8988T (cell line): ENCODE measurements at regions not wholly inside any gene's neighbourhood (a gene's known extent, or its start where the extent isn't known, plus 50 kb on each side); places are given as distances from the start of the nearest gene placed in this dataset.

Experiments
- DNase-seq: peaks from one replicate; pipeline ENCODE4 v3.0.0; 2011

GRCh38 chr10:77710081-77710551 is 72.5 kb upstream of the KCNMA1 start:
- DNase-seq = no peak

- no peak for DNase-seq
Observed at GRCh38 chr10:77707570-77707969, 70.0 kb upstream of the KCNMA1 start.

- DNase-seq = no peak
Observed at GRCh38 chr10:77702166-77702565, 64.6 kb upstream of the KCNMA1 start.

GRCh38 chr10:77700086-77700485 is 62.5 kb upstream of the KCNMA1 start:
- no peak for DNase-seq

GRCh38 chr10:77699080-77699645 is 61.6 kb upstream of the KCNMA1 start:
- DNase-seq = no peak

- DNase-seq = no peak
Observed at GRCh38 chr10:77698267-77698931, 60.8 kb upstream of the KCNMA1 start.

- no peak for DNase-seq
Observed at GRCh38 chr10:77696584-77696983, 59.0 kb upstream of the KCNMA1 start.

GRCh38 chr10:77695186-77695585 is 57.6 kb upstream of the KCNMA1 start:
- DNase-seq = no peak

GRCh38 chr10:77692782-77693181 is 55.2 kb upstream of the KCNMA1 start:
- DNase-seq = no peak

- DNase-seq = no peak
Observed at GRCh38 chr10:77689339-77689738, 51.7 kb upstream of the KCNMA1 start.

- no peak for DNase-seq
Observed at GRCh38 chr10:77687621-77688020, 50.0 kb upstream of the KCNMA1 start.
